Right renal pelvis (tissue), 4 donors: ENCODE measurements at regions not wholly inside any gene's neighbourhood (a gene's known extent, or its start where the extent isn't known, plus 50 kb on each side); places are given as distances from the start of the nearest gene placed in this dataset.
"Not testable (repeated sequence)": the region's sequence is repeated elsewhere in the genome, so short reads cannot be mapped to it uniquely, and the experiment has no call there.

Experiments used
- DNase-seq, 4 donors: peaks; one replicate each; pipeline ENCODE4 v3.0.0-alpha.2; 2013; ENCODE audit warnings: low read depth in 4 of 4, low spot score in 3 of 4, missing footprints in 1 of 4

- no peak for DNase-seq
Observed at GRCh38 chr16:8458481-8459046, 131.7 kb downstream of the TMEM114 start.

- no peak for DNase-seq
Observed at GRCh38 chr16:8453359-8453758, 137.0 kb downstream of the TMEM114 start.

- no peak for DNase-seq
Observed at GRCh38 chr16:8452941-8453340, 137.4 kb downstream of the TMEM114 start.

- DNase-seq, result no peak
Observed at GRCh38 chr16:8436931-8437330, 153.4 kb downstream of the TMEM114 start.

- DNase-seq, result no peak
Observed at GRCh38 chr16:8431783-8432182, 158.5 kb downstream of the TMEM114 start.

GRCh38 chr16:8430401-8430800 is 159.9 kb downstream of the TMEM114 start:
- no peak for DNase-seq

- no peak for DNase-seq
Observed at GRCh38 chr16:8426569-8426968, 163.7 kb downstream of the TMEM114 start.

GRCh38 chr16:8417145-8417544 is 173.2 kb downstream of the TMEM114 start:
- DNase-seq, result no peak

GRCh38 chr16:8408855-8409567 is 181.3 kb downstream of the TMEM114 start:
- no peak for DNase-seq

GRCh38 chr16:8407351-8407750 is 183.0 kb downstream of the TMEM114 start:
- no peak for DNase-seq

- no peak for DNase-seq
Observed at GRCh38 chr16:8403978-8404749, 186.1 kb downstream of the TMEM114 start.

GRCh38 chr16:8402981-8403843 is 187.1 kb downstream of the TMEM114 start:
- DNase-seq, result no peak

GRCh38 chr16:8400683-8401082 is 189.6 kb downstream of the TMEM114 start:
- not testable (repeated sequence) for DNase-seq

GRCh38 chr16:8398548-8398947 is 191.8 kb downstream of the TMEM114 start:
- no peak for DNase-seq

GRCh38 chr16:8397223-8397622 is 193.1 kb downstream of the TMEM114 start:
- no peak for DNase-seq

- no peak for DNase-seq
Observed at GRCh38 chr16:8396463-8396862, 193.8 kb downstream of the TMEM114 start.

- DNase-seq, result no peak
Observed at GRCh38 chr16:8391257-8391656, 199.1 kb downstream of the TMEM114 start.

- DNase-seq, result no peak
Observed at GRCh38 chr16:8388684-8389083, 201.6 kb downstream of the TMEM114 start.

GRCh38 chr16:8381814-8382213 is 208.5 kb downstream of the TMEM114 start:
- no peak for DNase-seq

GRCh38 chr16:8380311-8380710 is 210.0 kb downstream of the TMEM114 start:
- DNase-seq, result no peak

GRCh38 chr16:8377864-8378263 is 212.4 kb downstream of the TMEM114 start:
- no peak for DNase-seq
